Ishikawa (cell line): ENCODE measurements at regions not wholly inside any gene's neighbourhood (a gene's known extent, or its start where the extent isn't known, plus 50 kb on each side); places are given as distances from the start of the nearest gene placed in this dataset.

Experiments
- CEBPB ChIP-seq: IDR thresholded peaks from 2 replicates; pipeline ENCODE4 v1.6.1; 2012
- CREB1 ChIP-seq: IDR thresholded peaks from 2 replicates; pipeline ENCODE4 v1.6.1; 2012; ENCODE audit warnings: low read depth
- EGR1 ChIP-seq: IDR thresholded peaks from 2 replicates; pipeline ENCODE4 v1.6.1; 2012
- EP300 ChIP-seq: IDR thresholded peaks from 2 replicates; pipeline ENCODE4 v1.6.1; 2012; ENCODE audit warnings: borderline replicate concordance
- FOXM1 ChIP-seq: IDR thresholded peaks from 2 replicates; pipeline ENCODE4 v1.6.1; 2012; ENCODE audit warnings: low read depth, borderline replicate concordance
- NFIC ChIP-seq: IDR thresholded peaks from 2 replicates; pipeline ENCODE4 v1.6.1; 2012
- RAD21 ChIP-seq: IDR thresholded peaks from 2 replicates; pipeline ENCODE4 v1.6.1; 2012; ENCODE audit warnings: low read depth
- TAF1 ChIP-seq: IDR thresholded peaks from 2 replicates; pipeline ENCODE4 v1.6.1; 2012; ENCODE audit warnings: low read depth, mild to moderate bottlenecking
- TCF12 ChIP-seq: IDR thresholded peaks from 2 replicates; pipeline ENCODE4 v1.6.1; 2012; ENCODE audit warnings: low read depth
- TEAD4 ChIP-seq: IDR thresholded peaks from 2 replicates; pipeline ENCODE4 v1.6.1; 2012
- YY1 ChIP-seq: IDR thresholded peaks from 2 replicates; pipeline ENCODE4 v1.6.1; 2012; ENCODE audit warnings: low read depth
- ZBTB7A ChIP-seq: IDR thresholded peaks from 2 replicates; pipeline ENCODE4 v1.6.1; 2012; ENCODE audit warnings: low read depth
- TF ChIP-seq, protein P1 (sequence below): IDR thresholded peaks from 2 replicates; pipeline ENCODE4 v1.6.1; 2012
- TF ChIP-seq, protein P2 (sequence below): IDR thresholded peaks from 2 replicates; pipeline ENCODE4 v1.6.1; 2012
- TF ChIP-seq, protein P3 (sequence below): IDR thresholded peaks from 2 replicates; pipeline ENCODE4 v1.6.1; 2012; ENCODE audit warnings: low read depth, mild to moderate bottlenecking

DNA sequence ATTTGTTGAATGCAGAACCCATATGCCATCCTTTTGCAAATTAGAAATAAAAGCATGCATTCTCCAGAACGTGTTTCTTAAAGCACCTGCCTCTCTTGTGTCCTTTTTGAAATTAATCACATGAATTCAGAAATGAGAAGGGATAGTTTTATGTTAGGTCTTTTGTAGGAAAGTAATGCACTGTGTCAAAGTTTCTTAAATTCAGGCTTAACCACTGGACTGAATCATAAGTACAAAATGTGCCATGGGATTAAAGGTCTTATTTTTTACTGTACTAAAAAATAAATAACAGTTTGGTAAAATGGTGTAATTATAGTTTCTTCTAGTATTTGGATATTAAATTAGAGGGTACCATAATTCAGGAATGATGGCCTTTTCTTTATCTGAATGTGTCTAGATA lies 290.1 kb upstream of the USP25 start:
- TF ChIP-seq ZBTB7A (no peak), RAD21 (no peak), TEAD4 (no peak), EGR1 (no peak), TAF1 (no peak), YY1 (no peak), CREB1 (no peak), FOXM1 (no peak), TCF12 (no peak), CEBPB (no peak), EP300 (no peak)
- TF ChIP-seq, protein P1, sequence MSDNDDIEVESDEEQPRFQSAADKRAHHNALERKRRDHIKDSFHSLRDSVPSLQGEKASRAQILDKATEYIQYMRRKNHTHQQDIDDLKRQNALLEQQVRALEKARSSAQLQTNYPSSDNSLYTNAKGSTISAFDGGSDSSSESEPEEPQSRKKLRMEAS = no peak
- TF ChIP-seq, protein P2, sequence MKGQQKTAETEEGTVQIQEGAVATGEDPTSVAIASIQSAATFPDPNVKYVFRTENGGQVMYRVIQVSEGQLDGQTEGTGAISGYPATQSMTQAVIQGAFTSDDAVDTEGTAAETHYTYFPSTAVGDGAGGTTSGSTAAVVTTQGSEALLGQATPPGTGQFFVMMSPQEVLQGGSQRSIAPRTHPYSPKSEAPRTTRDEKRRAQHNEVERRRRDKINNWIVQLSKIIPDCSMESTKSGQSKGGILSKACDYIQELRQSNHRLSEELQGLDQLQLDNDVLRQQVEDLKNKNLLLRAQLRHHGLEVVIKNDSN = no peak
- TF ChIP-seq, protein P3, sequence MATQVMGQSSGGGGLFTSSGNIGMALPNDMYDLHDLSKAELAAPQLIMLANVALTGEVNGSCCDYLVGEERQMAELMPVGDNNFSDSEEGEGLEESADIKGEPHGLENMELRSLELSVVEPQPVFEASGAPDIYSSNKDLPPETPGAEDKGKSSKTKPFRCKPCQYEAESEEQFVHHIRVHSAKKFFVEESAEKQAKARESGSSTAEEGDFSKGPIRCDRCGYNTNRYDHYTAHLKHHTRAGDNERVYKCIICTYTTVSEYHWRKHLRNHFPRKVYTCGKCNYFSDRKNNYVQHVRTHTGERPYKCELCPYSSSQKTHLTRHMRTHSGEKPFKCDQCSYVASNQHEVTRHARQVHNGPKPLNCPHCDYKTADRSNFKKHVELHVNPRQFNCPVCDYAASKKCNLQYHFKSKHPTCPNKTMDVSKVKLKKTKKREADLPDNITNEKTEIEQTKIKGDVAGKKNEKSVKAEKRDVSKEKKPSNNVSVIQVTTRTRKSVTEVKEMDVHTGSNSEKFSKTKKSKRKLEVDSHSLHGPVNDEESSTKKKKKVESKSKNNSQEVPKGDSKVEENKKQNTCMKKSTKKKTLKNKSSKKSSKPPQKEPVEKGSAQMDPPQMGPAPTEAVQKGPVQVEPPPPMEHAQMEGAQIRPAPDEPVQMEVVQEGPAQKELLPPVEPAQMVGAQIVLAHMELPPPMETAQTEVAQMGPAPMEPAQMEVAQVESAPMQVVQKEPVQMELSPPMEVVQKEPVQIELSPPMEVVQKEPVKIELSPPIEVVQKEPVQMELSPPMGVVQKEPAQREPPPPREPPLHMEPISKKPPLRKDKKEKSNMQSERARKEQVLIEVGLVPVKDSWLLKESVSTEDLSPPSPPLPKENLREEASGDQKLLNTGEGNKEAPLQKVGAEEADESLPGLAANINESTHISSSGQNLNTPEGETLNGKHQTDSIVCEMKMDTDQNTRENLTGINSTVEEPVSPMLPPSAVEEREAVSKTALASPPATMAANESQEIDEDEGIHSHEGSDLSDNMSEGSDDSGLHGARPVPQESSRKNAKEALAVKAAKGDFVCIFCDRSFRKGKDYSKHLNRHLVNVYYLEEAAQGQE = no peak

- TF ChIP-seq CREB1 = no peak
- no peak for TF ChIP-seq ZBTB7A
- no peak for TF ChIP-seq EGR1
- no peak for TF ChIP-seq EP300
Observed at GRCh38 chr21:15441060-15441493, 288.7 kb upstream of the USP25 start.

DNA sequence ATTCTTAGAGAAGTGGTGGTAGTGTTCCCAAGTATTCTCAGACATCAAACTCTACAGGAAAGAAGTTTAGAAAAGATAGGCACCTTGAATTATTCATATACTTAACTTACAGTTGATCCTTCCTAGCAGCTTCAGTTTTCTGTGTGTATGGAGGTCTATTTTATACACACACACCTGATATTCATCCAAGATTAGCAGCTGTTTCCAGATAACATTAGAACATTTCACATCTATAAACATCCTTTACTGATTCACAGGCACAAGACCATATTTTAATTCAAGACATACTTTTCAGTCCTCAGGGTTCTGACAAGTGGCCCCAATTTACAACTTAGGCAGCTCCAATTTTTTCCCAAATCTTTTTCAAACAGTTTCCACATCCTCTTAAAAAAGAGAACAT lies 287.8 kb upstream of the USP25 start:
- no peak for TF ChIP-seq ZBTB7A
- TF ChIP-seq NFIC = no peak
- no peak for TF ChIP-seq RAD21
- TF ChIP-seq, protein P2 = no peak
- TF ChIP-seq FOXM1 = no peak
- no peak for TF ChIP-seq CREB1
- no peak for TF ChIP-seq EP300
- no peak for TF ChIP-seq EGR1
- TF ChIP-seq TAF1 = no peak
- no peak for TF ChIP-seq CEBPB
- TF ChIP-seq, protein P3 = no peak
- TF ChIP-seq, protein P1 = no peak
- TF ChIP-seq YY1 = no peak
- TF ChIP-seq TCF12 = no peak
- TF ChIP-seq TEAD4 = no peak

- TF ChIP-seq, protein P1 = no peak
- no peak for TF ChIP-seq TCF12
- TF ChIP-seq, protein P3 = no peak
- TF ChIP-seq, protein P2 = no peak
- TF ChIP-seq RAD21 = no peak
- TF ChIP-seq EP300 = no peak
Observed at GRCh38 chr21:15442743-15443469, 286.9 kb upstream of the USP25 start.
